GM19467 (cell line): ENCODE measurements at regions not wholly inside any gene's neighbourhood (a gene's known extent, or its start where the extent isn't known, plus 50 kb on each side); places are given as distances from the start of the nearest gene placed in this dataset.
"Not testable (repeated sequence)": the region's sequence is repeated elsewhere in the genome, so short reads cannot be mapped to it uniquely, and the experiment has no call there.

Experiments used
- ATAC-seq: cut with Tn5 transposase; IDR thresholded peaks from one replicate; pipeline ENCODE4 v1.9.1; 2021; ENCODE audit warnings: mild to moderate bottlenecking, moderate library complexity; ENCODE audit not compliant: unreplicated experiment

- no peak for ATAC-seq
Measured at GRCh38 chr12:88866881-88867280, 286.6 kb upstream of the KITLG start.

DNA sequence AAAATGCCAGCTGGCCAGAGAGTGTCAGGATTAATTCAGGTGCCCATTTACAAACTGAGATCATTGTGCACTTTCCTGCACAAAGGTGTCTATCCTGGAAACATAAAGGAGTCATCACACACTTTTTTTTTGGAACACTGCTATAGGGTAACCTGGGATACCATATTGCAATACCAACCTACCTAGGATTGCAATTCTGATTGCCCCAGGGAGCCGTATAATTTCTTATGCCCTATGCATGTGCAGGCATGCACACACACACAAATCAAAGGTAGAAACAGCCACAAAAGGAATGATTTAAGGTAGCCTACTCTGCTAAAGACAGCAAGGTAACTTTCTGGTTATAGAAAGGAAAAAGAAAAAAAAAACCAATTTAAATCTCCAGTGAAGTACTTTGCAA lies 285.3 kb upstream of the KITLG start:
- ATAC-seq, result no peak

- ATAC-seq, result no peak
Measured at GRCh38 chr12:88860851-88861250, 280.6 kb upstream of the KITLG start.

DNA sequence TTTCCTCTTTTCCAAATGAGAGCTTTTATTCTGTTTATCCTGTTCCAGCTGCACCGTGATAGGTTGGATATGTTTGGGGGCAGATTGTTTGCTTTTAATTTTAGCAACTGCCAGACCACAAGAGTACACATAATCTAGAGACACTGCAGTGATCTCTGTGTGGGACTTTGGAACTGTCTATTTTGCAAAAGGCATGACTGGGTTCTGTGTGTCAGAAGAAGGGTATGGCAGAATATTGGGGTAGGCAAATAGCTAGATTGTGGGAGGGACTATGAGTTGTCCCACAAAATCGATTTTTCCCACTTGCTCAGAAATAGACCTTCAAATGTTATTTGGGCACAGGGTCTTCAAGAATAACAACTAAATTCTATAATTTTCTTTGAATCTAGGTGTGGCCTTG lies 275.9 kb upstream of the KITLG start:
- ATAC-seq, result no peak

DNA sequence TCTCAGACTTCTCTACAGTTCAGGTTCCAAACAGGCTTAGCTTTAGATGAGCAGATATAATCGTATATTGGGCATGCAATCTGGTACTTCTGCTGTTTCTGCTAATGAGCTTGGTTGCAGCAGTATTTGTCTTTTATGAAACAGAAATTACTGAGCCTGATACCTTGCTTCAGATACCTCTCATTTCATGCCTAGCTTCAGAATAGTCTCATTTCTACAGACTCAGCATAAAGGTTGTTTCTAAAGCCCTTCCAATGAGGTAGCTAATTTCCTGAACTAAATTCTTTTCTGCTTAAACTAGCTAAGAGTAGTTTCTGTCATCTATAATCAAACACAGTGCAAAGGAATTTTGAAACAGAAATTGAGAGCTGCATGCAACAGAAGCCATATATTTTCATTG lies 275.0 kb upstream of the KITLG start:
- ATAC-seq, result no peak

DNA sequence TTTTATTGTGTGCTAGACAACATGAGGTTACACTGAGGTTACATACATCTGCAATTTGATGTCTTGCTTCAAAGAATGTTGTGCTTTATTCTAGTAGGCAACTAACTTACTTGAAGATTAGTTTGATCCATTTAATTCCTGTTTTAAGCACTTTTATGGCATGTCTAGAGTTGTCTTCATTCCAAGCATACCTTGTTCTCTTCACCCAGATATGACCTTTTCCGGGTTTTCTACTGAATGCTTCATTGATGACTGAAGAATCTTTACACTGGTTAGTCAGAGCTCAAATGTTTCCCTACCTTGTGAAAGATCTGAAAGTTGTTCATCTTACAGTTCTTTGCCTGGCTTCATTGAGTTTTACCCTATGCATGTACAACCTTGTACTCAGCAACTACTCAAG lies 274.0 kb upstream of the KITLG start:
- no peak for ATAC-seq

- not testable (repeated sequence) for ATAC-seq
Measured at GRCh38 chr12:88847246-88847645, 267.0 kb upstream of the KITLG start.

- ATAC-seq, result no peak
Measured at GRCh38 chr12:88844426-88844825, 264.2 kb upstream of the KITLG start.

- no peak for ATAC-seq
Measured at GRCh38 chr12:88842314-88842713, 262.0 kb upstream of the KITLG start.

GRCh38 chr12:88839486-88839885 lies 259.2 kb upstream of the KITLG start:
- no peak for ATAC-seq

GRCh38 chr12:88836156-88836555 lies 255.9 kb upstream of the KITLG start:
- ATAC-seq, result no peak

DNA sequence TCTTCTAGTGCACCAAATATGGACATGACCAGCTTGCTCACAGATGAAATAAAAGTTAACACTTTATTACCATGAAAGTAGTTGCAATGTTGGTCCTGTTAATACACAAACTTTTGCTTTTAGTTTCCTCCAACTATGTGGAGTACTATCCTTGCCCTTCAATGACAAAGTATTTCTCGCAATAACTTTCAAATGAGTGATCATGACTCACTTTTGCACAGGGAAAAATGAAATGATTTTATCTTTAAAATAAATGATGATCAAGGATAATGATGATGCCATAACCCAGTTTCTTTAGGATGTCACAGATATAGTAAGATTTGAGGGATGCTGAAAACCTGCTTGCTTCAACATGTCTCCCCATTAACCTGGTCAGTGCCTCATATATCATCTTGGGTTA lies 254.0 kb upstream of the KITLG start:
- ATAC-seq, result no peak

GRCh38 chr12:88833641-88834116 lies 253.4 kb upstream of the KITLG start:
- no peak for ATAC-seq

GRCh38 chr12:88828537-88828936 lies 248.3 kb upstream of the KITLG start:
- ATAC-seq, result not testable (repeated sequence)

DNA sequence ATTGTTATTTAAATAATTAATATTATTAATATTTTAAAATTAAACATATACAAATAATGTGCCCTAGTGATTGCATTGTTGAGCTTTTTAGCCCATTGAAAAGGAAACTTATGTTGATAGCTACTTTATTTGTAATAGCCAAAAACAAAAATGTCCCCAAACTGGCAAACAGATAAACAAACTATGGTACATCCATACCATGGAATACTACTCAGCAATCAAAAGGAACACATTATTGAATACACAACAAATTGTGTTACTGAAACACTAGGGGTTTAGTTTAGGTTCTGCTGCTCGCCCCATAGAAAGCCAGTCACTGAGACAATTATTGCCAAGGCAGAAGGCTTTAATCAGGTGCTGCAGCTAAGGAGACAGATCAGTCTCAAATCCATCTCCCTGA lies 239.7 kb upstream of the KITLG start:
- no peak for ATAC-seq

- no peak for ATAC-seq
Measured at GRCh38 chr12:88816201-88816600, 235.9 kb upstream of the KITLG start.

- ATAC-seq, result no peak
Measured at GRCh38 chr12:88814779-88815178, 234.5 kb upstream of the KITLG start.

- ATAC-seq, result no peak
Measured at GRCh38 chr12:88812610-88813009, 232.3 kb upstream of the KITLG start.

DNA sequence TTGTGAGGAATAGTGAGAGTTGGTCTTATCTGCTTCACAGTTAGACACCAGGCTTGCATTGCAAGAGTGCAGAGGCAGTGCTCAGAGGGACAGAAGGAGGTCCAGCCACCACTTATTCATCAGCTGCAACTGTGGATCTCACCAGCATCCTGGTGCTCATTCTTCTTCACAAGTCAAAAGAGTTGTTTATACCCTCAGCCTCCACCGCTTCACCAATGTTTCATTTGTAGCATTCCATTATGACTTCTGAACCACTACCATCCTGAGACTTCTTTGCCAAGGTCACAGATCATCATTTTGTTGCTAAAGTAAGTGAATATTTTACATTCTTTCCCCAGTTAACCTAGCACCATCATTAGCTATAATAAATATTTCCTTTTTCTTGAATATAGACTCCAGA lies 230.5 kb upstream of the KITLG start:
- no peak for ATAC-seq

GRCh38 chr12:88809841-88810240 lies 229.6 kb upstream of the KITLG start:
- ATAC-seq, result not testable (repeated sequence)

DNA sequence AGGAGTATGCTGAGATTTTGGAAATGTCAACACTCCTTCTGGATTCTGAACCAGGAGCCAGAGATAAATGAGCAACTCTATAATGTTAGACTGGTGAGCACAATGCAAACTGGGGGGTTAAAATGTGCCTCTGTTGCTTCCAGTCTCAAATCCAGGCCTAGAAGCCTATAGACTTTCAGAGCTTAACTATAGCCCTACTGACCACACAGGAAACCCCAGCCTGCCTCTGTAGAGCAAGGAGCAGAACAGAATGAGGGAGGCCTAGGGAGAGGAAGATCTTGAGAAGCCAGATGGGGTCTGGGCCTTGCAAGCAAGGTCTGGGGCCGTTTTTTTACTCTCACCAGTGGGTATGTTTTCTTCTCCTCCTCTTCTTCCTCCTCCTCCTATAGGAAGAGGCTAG lies 225.4 kb upstream of the KITLG start:
- no peak for ATAC-seq

DNA sequence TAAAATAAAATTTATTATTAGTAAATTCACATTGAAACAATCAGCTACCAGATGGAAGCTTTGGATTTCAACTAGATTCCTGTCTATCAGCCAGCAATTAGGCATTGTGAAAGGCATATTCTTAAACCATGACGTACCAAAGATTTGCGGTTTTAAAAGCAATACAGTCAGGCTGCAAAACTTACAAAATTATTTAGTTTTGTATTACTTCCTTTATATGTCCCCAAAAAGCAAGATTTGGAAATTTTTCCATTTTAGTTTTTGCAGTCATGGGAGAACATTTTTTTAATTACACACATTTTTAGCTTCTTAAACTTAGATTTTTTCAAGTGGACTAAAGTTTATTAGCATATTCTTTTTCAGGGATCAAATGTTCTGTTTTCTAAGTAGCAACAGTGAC lies 225.0 kb upstream of the KITLG start:
- no peak for ATAC-seq

- ATAC-seq, result no peak
Measured at GRCh38 chr12:88802096-88802706, 221.9 kb upstream of the KITLG start.
